SK-N-SH treated with all-trans-retinoic acid at 6 μM for 48 hours (cell line): ENCODE measurements at regions not wholly inside any gene's neighbourhood (a gene's known extent, or its start where the extent isn't known, plus 50 kb on each side); places are given as distances from the start of the nearest gene placed in this dataset.

Source experiments
- ATAC-seq: fragments of 200-7000 bp; cut with Tn5 transposase; 3 replicates; pipeline ENCODE4 v1.9.1; 2020; ENCODE audit warnings: mild to moderate bottlenecking, moderate library complexity
- ARNTL ChIP-seq: fragments of 450-650 bp; formaldehyde crosslinking; IDR thresholded peaks from 2 replicates; pipeline ENCODE4 v1.5.0; 2020; ENCODE audit warnings: low read depth, mild to moderate bottlenecking, moderate library complexity, borderline replicate concordance
- BACH2 ChIP-seq: fragments of 250-450 bp; sonication (Bioruptor Pico); IDR thresholded peaks from 2 replicates; pipeline ENCODE4 v1.9.0; 2021; ENCODE audit warnings: mild to moderate bottlenecking, borderline replicate concordance
- CSDC2 ChIP-seq: fragments of 250-450 bp; sonication (Bioruptor Pico); IDR thresholded peaks from 2 replicates; pipeline ENCODE4 v1.5.0; 2020; ENCODE audit warnings: mild to moderate bottlenecking, moderate library complexity
- CSRNP3 ChIP-seq: fragments of 250-450 bp; sonication (Bioruptor Pico); IDR thresholded peaks from 2 replicates; pipeline ENCODE4 v1.5.1; 2021; ENCODE audit warnings: mild to moderate bottlenecking, moderate library complexity
- ESRRG ChIP-seq: fragments of 250-450 bp; sonication (Bioruptor Pico); IDR thresholded peaks from 2 replicates; pipeline ENCODE4 v1.6.1; 2021; ENCODE audit warnings: mild to moderate bottlenecking
- GLIS3 ChIP-seq: fragments of 250-450 bp; sonication (Bioruptor Pico); IDR thresholded peaks from 2 replicates; pipeline ENCODE4 v1.5.0; 2020; ENCODE audit warnings: mild to moderate bottlenecking, moderate library complexity
- OSR1 ChIP-seq: fragments of 250-450 bp; sonication (Bioruptor Pico); IDR thresholded peaks from 2 replicates; pipeline ENCODE4 v1.8.0; 2022; ENCODE audit warnings: moderate library complexity, mild to moderate bottlenecking, inconsistent platforms
- PATZ1 ChIP-seq: fragments of 250-450 bp; sonication (Bioruptor Pico); IDR thresholded peaks from 2 replicates; pipeline ENCODE4 v1.8.0; 2020; ENCODE audit warnings: mild to moderate bottlenecking, moderate library complexity, borderline replicate concordance
- POU6F1 ChIP-seq: fragments of 250-450 bp; sonication (Bioruptor Pico); IDR thresholded peaks from 2 replicates; pipeline ENCODE4 v1.8.0; 2021; ENCODE audit warnings: low read depth, mild to moderate bottlenecking, moderate library complexity, borderline replicate concordance
- PPARA ChIP-seq: fragments of 250-450 bp; sonication (Bioruptor Pico); IDR thresholded peaks from 2 replicates; pipeline ENCODE4 v1.5.0; 2020; ENCODE audit warnings: mild to moderate bottlenecking, borderline replicate concordance
- RARB ChIP-seq: fragments of 250-450 bp; sonication (Bioruptor Pico); IDR thresholded peaks from 2 replicates; pipeline ENCODE4 v1.8.0; 2021; ENCODE audit warnings: mild to moderate bottlenecking, moderate library complexity
- SNAI2 ChIP-seq: fragments of 250-450 bp; sonication (Bioruptor Pico); IDR thresholded peaks from 2 replicates; pipeline ENCODE4 v1.5.0; 2020; ENCODE audit warnings: mild to moderate bottlenecking, moderate library complexity
- TCF4 ChIP-seq: fragments of 250-450 bp; sonication (Bioruptor Pico); IDR thresholded peaks from 2 replicates; pipeline ENCODE4 v1.8.0; 2021; ENCODE audit warnings: mild to moderate bottlenecking, moderate library complexity, borderline replicate concordance
- TOX ChIP-seq: fragments of 250-450 bp; sonication (Bioruptor Pico); IDR thresholded peaks from 2 replicates; pipeline ENCODE4 v1.8.0; 2021; ENCODE audit warnings: mild to moderate bottlenecking, moderate library complexity, borderline replicate concordance
- ZC3H10 ChIP-seq: fragments of 250-450 bp; sonication (Bioruptor Pico); IDR thresholded peaks from 2 replicates; pipeline ENCODE4 v1.5.1; 2021; ENCODE audit warnings: mild to moderate bottlenecking, moderate library complexity
- ZFP3 ChIP-seq: fragments of 250-450 bp; sonication (Bioruptor Pico); IDR thresholded peaks from 2 replicates; pipeline ENCODE4 v1.5.0; 2020; ENCODE audit warnings: mild to moderate bottlenecking, moderate library complexity
- ZFP30 ChIP-seq: fragments of 450-650 bp; formaldehyde crosslinking; IDR thresholded peaks from 2 replicates; pipeline ENCODE4 v1.5.0; 2022; ENCODE audit warnings: mild to moderate bottlenecking, moderate library complexity
- ZNF565 ChIP-seq: fragments of 450-650 bp; formaldehyde crosslinking; conservative IDR thresholded peaks from 2 replicates; pipeline ENCODE4 v1.5.0; 2020; ENCODE audit warnings: low read depth, mild to moderate bottlenecking, moderate library complexity
- ZNF8 ChIP-seq: fragments of 450-650 bp; formaldehyde crosslinking; IDR thresholded peaks from 2 replicates; pipeline ENCODE4 v1.5.0; 2020; ENCODE audit warnings: mild to moderate bottlenecking, moderate library complexity
- TF ChIP-seq, protein P1 (sequence below): fragments of 250-450 bp; sonication (Bioruptor Pico); IDR thresholded peaks from 2 replicates; pipeline ENCODE4 v1.5.0; 2020; ENCODE audit warnings: mild to moderate bottlenecking, moderate library complexity
- TF ChIP-seq, protein P2 (sequence below): fragments of 250-450 bp; sonication (Bioruptor Pico); IDR thresholded peaks from 2 replicates; pipeline ENCODE4 v1.5.1; 2020; ENCODE audit warnings: low read depth, mild to moderate bottlenecking, moderate library complexity

GRCh38 chr14:30160608-30161007 is 233.0 kb upstream of the PRKD1 start (continued):
- TF ChIP-seq CSRNP3 (CRISPR knock-in tag): no peak
- TF ChIP-seq PPARA: no peak
- TF ChIP-seq ZFP30: no peak
- TF ChIP-seq OSR1 (CRISPR knock-in tag): no peak
- no peak for TF ChIP-seq ZFP3 (CRISPR knock-in tag)
- TF ChIP-seq ZNF565 (CRISPR knock-in tag): no peak

GRCh38 chr14:30162066-30162465 is 234.4 kb upstream of the PRKD1 start:
- TF ChIP-seq SNAI2 (CRISPR knock-in tag) (no peak), ZNF565 (CRISPR knock-in tag) (no peak), OSR1 (CRISPR knock-in tag) (no peak), ZFP3 (CRISPR knock-in tag) (no peak), POU6F1 (no peak), PPARA (no peak), ZNF8 (no peak), GLIS3 (no peak), TOX (no peak), RARB (CRISPR knock-in tag) (no peak), PATZ1 (CRISPR knock-in tag) (no peak), ZFP30 (no peak), TCF4 (no peak), ARNTL (CRISPR knock-in tag) (no peak), ZC3H10 (CRISPR knock-in tag) (no peak), CSRNP3 (CRISPR knock-in tag) (no peak)
- TF ChIP-seq, protein P1, sequence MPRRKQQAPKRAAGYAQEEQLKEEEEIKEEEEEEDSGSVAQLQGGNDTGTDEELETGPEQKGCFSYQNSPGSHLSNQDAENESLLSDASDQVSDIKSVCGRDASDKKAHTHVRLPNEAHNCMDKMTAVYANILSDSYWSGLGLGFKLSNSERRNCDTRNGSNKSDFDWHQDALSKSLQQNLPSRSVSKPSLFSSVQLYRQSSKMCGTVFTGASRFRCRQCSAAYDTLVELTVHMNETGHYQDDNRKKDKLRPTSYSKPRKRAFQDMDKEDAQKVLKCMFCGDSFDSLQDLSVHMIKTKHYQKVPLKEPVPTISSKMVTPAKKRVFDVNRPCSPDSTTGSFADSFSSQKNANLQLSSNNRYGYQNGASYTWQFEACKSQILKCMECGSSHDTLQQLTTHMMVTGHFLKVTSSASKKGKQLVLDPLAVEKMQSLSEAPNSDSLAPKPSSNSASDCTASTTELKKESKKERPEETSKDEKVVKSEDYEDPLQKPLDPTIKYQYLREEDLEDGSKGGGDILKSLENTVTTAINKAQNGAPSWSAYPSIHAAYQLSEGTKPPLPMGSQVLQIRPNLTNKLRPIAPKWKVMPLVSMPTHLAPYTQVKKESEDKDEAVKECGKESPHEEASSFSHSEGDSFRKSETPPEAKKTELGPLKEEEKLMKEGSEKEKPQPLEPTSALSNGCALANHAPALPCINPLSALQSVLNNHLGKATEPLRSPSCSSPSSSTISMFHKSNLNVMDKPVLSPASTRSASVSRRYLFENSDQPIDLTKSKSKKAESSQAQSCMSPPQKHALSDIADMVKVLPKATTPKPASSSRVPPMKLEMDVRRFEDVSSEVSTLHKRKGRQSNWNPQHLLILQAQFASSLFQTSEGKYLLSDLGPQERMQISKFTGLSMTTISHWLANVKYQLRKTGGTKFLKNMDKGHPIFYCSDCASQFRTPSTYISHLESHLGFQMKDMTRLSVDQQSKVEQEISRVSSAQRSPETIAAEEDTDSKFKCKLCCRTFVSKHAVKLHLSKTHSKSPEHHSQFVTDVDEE (CRISPR knock-in tag): no peak
- no peak for ATAC-seq

GRCh38 chr14:30165255-30165654 is 237.6 kb upstream of the PRKD1 start:
- ATAC-seq: no peak
- TF ChIP-seq TOX: no peak
- no peak for TF ChIP-seq ARNTL (CRISPR knock-in tag)
- TF ChIP-seq ZNF8: no peak
- no peak for TF ChIP-seq ESRRG (CRISPR knock-in tag)
- no peak for TF ChIP-seq TCF4
- no peak for TF ChIP-seq PPARA
- TF ChIP-seq, protein P2, sequence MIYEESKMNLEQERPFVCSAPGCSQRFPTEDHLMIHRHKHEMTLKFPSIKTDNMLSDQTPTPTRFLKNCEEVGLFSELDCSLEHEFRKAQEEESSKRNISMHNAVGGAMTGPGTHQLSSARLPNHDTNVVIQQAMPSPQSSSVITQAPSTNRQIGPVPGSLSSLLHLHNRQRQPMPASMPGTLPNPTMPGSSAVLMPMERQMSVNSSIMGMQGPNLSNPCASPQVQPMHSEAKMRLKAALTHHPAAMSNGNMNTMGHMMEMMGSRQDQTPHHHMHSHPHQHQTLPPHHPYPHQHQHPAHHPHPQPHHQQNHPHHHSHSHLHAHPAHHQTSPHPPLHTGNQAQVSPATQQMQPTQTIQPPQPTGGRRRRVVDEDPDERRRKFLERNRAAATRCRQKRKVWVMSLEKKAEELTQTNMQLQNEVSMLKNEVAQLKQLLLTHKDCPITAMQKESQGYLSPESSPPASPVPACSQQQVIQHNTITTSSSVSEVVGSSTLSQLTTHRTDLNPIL (CRISPR knock-in tag): no peak
- no peak for TF ChIP-seq BACH2 (CRISPR knock-in tag)
- no peak for TF ChIP-seq OSR1 (CRISPR knock-in tag)
- TF ChIP-seq SNAI2 (CRISPR knock-in tag): no peak
- TF ChIP-seq ZC3H10 (CRISPR knock-in tag): no peak
- no peak for TF ChIP-seq CSDC2 (CRISPR knock-in tag)
- no peak for TF ChIP-seq ZFP30
